Endothelial cell (in vitro differentiated cells): ENCODE measurements at regions not wholly inside any gene's neighbourhood (a gene's known extent, or its start where the extent isn't known, plus 50 kb on each side); places are given as distances from the start of the nearest gene placed in this dataset.

Experiments
- DNase-seq: peaks from one replicate; pipeline ENCODE4 v3.0.0; 2021; ENCODE audit warnings: low spot score
- H3K27ac Mint-ChIP-seq: one replicate; pipeline ENCODE4 v1.8.0; 2021; ENCODE audit warnings: mixed read lengths, inconsistent platforms; ENCODE audit not compliant: unreplicated experiment
- H3K27me3 Mint-ChIP-seq: one replicate; pipeline ENCODE4 v1.8.0; 2021; ENCODE audit warnings: mild to moderate bottlenecking, moderate library complexity, mixed read lengths, inconsistent platforms; ENCODE audit not compliant: unreplicated experiment
- H3K36me3 Mint-ChIP-seq: one replicate; pipeline ENCODE4 v1.8.0; 2021; ENCODE audit warnings: mild to moderate bottlenecking, low read depth, mixed read lengths, inconsistent platforms; ENCODE audit not compliant: unreplicated experiment
- H3K4me1 Mint-ChIP-seq: one replicate; pipeline ENCODE4 v1.8.0; 2021; ENCODE audit warnings: mild to moderate bottlenecking, mixed read lengths, inconsistent platforms; ENCODE audit not compliant: unreplicated experiment
- H3K4me3 Mint-ChIP-seq: one replicate; pipeline ENCODE4 v1.8.0; 2021; ENCODE audit warnings: mild to moderate bottlenecking, mixed read lengths, inconsistent platforms; ENCODE audit not compliant: unreplicated experiment
- H3K9me3 Mint-ChIP-seq: one replicate; pipeline ENCODE4 v1.8.0; 2021; ENCODE audit warnings: mixed read lengths, inconsistent platforms; ENCODE audit not compliant: unreplicated experiment
- CTCF ChIP-seq: fragments of 200-600 bp; sonication (generic); IDR thresholded peaks from one replicate; pipeline ENCODE4 v1.5.0; 2021; ENCODE audit warnings: antibody characterized with exemption; ENCODE audit not compliant: unreplicated experiment

- Mint-ChIP-seq H3K36me3 (peaks cover 5% of the 10 kb centered on the region), H3K9me3 (no peaks in the 10 kb centered on the region), H3K4me1 (peaks cover 7% of the 10 kb centered on the region), H3K27me3 (peaks cover 2% of the 10 kb centered on the region), H3K27ac (no peak overlapping the region), H3K4me3 (no peak overlapping the region)
- no peak for TF ChIP-seq CTCF
- DNase-seq = no peak
Measured at GRCh38 chr2:5751873-5752482, 59.8 kb downstream of the SOX11 start.

GRCh38 chr2:5756272-5756671 is 64.1 kb downstream of the SOX11 start:
- Mint-ChIP-seq H3K4me3 (no peak overlapping the region), H3K9me3 (no peaks in the 10 kb centered on the region), H3K4me1 (peaks cover 7% of the 10 kb centered on the region), H3K27me3 (no peaks in the 10 kb centered on the region), H3K36me3 (no peaks in the 10 kb centered on the region), H3K27ac (no peak overlapping the region)
- no peak for DNase-seq
- TF ChIP-seq CTCF = no peak

- Mint-ChIP-seq H3K9me3 (no peaks in the 10 kb centered on the region), H3K27me3 (peaks cover 2% of the 10 kb centered on the region), H3K4me3 (no peak overlapping the region), H3K36me3 (no peaks in the 10 kb centered on the region), H3K4me1 (no peaks in the 10 kb centered on the region), H3K27ac (no peak overlapping the region)
- no peak for TF ChIP-seq CTCF
- no peak for DNase-seq
Measured at GRCh38 chr2:5758346-5758745, 66.2 kb downstream of the SOX11 start.

GRCh38 chr2:5759949-5760348 is 67.8 kb downstream of the SOX11 start:
- Mint-ChIP-seq H3K9me3 (no peaks in the 10 kb centered on the region), H3K36me3 (no peaks in the 10 kb centered on the region), H3K4me3 (no peak overlapping the region), H3K27ac (no peak overlapping the region), H3K4me1 (no peaks in the 10 kb centered on the region), H3K27me3 (peaks cover 2% of the 10 kb centered on the region)
- no peak for TF ChIP-seq CTCF
- DNase-seq = no peak

GRCh38 chr2:5763531-5763930 is 71.3 kb downstream of the SOX11 start:
- TF ChIP-seq CTCF = no peak
- Mint-ChIP-seq H3K27me3 (peaks cover 2% of the 10 kb centered on the region), H3K4me1 (no peaks in the 10 kb centered on the region), H3K27ac (no peak overlapping the region), H3K4me3 (no peak overlapping the region), H3K9me3 (no peaks in the 10 kb centered on the region), H3K36me3 (no peaks in the 10 kb centered on the region)
- no peak for DNase-seq
